ENCODE measurements at regions not wholly inside any gene's neighbourhood (a gene's known extent, or its start where the extent isn't known, plus 50 kb on each side); places are given as distances from the start of the nearest gene placed in this dataset.

- POLR2A ChIA-PET: no interaction called here
- no peak for DNase-seq
- Histone ChIP-seq H3K4me1 (peaks cover 25% of the 10 kb centered on the region), H3K36me3 (ENCODE audit: control insufficient read depth, insufficient read depth, low read length) (no peaks in the 10 kb centered on the region), H3K4me3 (ENCODE audit: low read depth, low read length) (no peak overlapping the region), H3K9me3 (no peaks in the 10 kb centered on the region), H3K27me3 (replicated peaks; ENCODE audit: control insufficient read depth, insufficient read depth, low read length) (no peaks in the 10 kb centered on the region)
- Mint-ChIP-seq H3K27ac (ENCODE audit: unreplicated experiment) (peak overlapping the region; percentile 59), H3K4me3 (ENCODE audit: unreplicated experiment) (no peak overlapping the region), H3K9me3 (ENCODE audit: unreplicated experiment) (no peaks in the 10 kb centered on the region), H3K27me3 (ENCODE audit: insufficient read depth, unreplicated experiment) (no peaks in the 10 kb centered on the region), H3K36me3 (ENCODE audit: insufficient read depth, unreplicated experiment) (no peaks in the 10 kb centered on the region), H3K4me1 (ENCODE audit: low read depth, unreplicated experiment) (peaks cover 21% of the 10 kb centered on the region)
- no peak for TF ChIP-seq CTCF (IDR thresholded peaks at IDR 0.05; ENCODE audit: insufficient read depth in 1 of 2, low read depth in 1 of 2, low read length in 1 of 2, severe bottlenecking in 1 of 2, unreplicated experiment in 1 of 2)
- no TSS peak for BruUV-seq (replicated peaks)
- CTCF ChIA-PET: no interaction called here
- intact Hi-C loops (cut with micrococcal nuclease; ENCODE audit: unreplicated experiment): no loop called here
Measured at GRCh38 chr5:173498286-173498685, 118.2 kb downstream of the BOD1 start.

- Histone ChIP-seq H3K36me3 (ENCODE audit: control insufficient read depth, insufficient read depth, low read length) (no peaks in the 10 kb centered on the region), H3K4me1 (peaks cover 25% of the 10 kb centered on the region), H3K4me3 (ENCODE audit: low read depth, low read length) (no peak overlapping the region), H3K9me3 (no peaks in the 10 kb centered on the region), H3K27me3 (replicated peaks; ENCODE audit: control insufficient read depth, insufficient read depth, low read length) (no peaks in the 10 kb centered on the region)
- BruUV-seq (replicated peaks): no TSS peak
- no peak for TF ChIP-seq CTCF (IDR thresholded peaks at IDR 0.05; ENCODE audit: insufficient read depth in 1 of 2, low read depth in 1 of 2, low read length in 1 of 2, severe bottlenecking in 1 of 2, unreplicated experiment in 1 of 2)
- H3K4me3 Mint-ChIP-seq (ENCODE audit: unreplicated experiment): no peak overlapping the region
- ChIA-PET POLR2A (no interaction called here), CTCF (interaction anchor here (0.7 kb wide), 1 partner anchor 67 kb away, joined by 4 read pairs; no protein-coding TSS in a partner anchor)
- no peak for DNase-seq
- no peaks in the 10 kb centered on the region for H3K36me3 Mint-ChIP-seq (ENCODE audit: insufficient read depth, unreplicated experiment)
- no peaks in the 10 kb centered on the region for H3K9me3 Mint-ChIP-seq (ENCODE audit: unreplicated experiment)
- no peaks in the 10 kb centered on the region for H3K27me3 Mint-ChIP-seq (ENCODE audit: insufficient read depth, unreplicated experiment)
- intact Hi-C loops (cut with micrococcal nuclease; ENCODE audit: unreplicated experiment): no loop called here
- H3K4me1 Mint-ChIP-seq (ENCODE audit: low read depth, unreplicated experiment): peaks cover 21% of the 10 kb centered on the region
- H3K27ac Mint-ChIP-seq (ENCODE audit: unreplicated experiment): no peak overlapping the region
Measured at GRCh38 chr5:173497685-173498084, 118.8 kb downstream of the BOD1 start.

GRCh38 chr5:173496883-173497255, 119.6 kb downstream of the BOD1 start:
- H3K4me1 Mint-ChIP-seq (ENCODE audit: low read depth, unreplicated experiment): peaks cover 21% of the 10 kb centered on the region
- no peaks in the 10 kb centered on the region for H3K9me3 Mint-ChIP-seq (ENCODE audit: unreplicated experiment)
- DNase-seq: no peak
- Histone ChIP-seq H3K4me1 (peaks cover 25% of the 10 kb centered on the region), H3K36me3 (ENCODE audit: control insufficient read depth, insufficient read depth, low read length) (no peaks in the 10 kb centered on the region), H3K27me3 (replicated peaks; ENCODE audit: control insufficient read depth, insufficient read depth, low read length) (no peaks in the 10 kb centered on the region), H3K4me3 (ENCODE audit: low read depth, low read length) (no peak overlapping the region), H3K9me3 (no peaks in the 10 kb centered on the region)
- intact Hi-C loops (cut with micrococcal nuclease; ENCODE audit: unreplicated experiment): no loop called here
- POLR2A ChIA-PET: no interaction called here
- TF ChIP-seq CTCF (IDR thresholded peaks at IDR 0.05; ENCODE audit: insufficient read depth in 1 of 2, low read depth in 1 of 2, low read length in 1 of 2, severe bottlenecking in 1 of 2, unreplicated experiment in 1 of 2): no peak
- H3K36me3 Mint-ChIP-seq (ENCODE audit: insufficient read depth, unreplicated experiment): no peaks in the 10 kb centered on the region
- H3K27ac Mint-ChIP-seq (ENCODE audit: unreplicated experiment): no peak overlapping the region
- no peak overlapping the region for H3K4me3 Mint-ChIP-seq (ENCODE audit: unreplicated experiment)
- H3K27me3 Mint-ChIP-seq (ENCODE audit: insufficient read depth, unreplicated experiment): no peaks in the 10 kb centered on the region
- CTCF ChIA-PET: no interaction called here
- BruUV-seq (replicated peaks): no TSS peak

Data from Caco-2 (cell line).